SK-N-SH treated with all-trans-retinoic acid at 6 μM for 48 hours (cell line): ENCODE measurements at regions not wholly inside any gene's neighbourhood (a gene's known extent, or its start where the extent isn't known, plus 50 kb on each side); places are given as distances from the start of the nearest gene placed in this dataset.

Experiments
- ATAC-seq: fragments of 200-7000 bp; cut with Tn5 transposase; 3 replicates; pipeline ENCODE4 v1.9.1; 2020; ENCODE audit warnings: mild to moderate bottlenecking, moderate library complexity
- ARNTL ChIP-seq: fragments of 450-650 bp; formaldehyde crosslinking; IDR thresholded peaks from 2 replicates; pipeline ENCODE4 v1.5.0; 2020; ENCODE audit warnings: low read depth, mild to moderate bottlenecking, moderate library complexity, borderline replicate concordance
- BACH2 ChIP-seq: fragments of 250-450 bp; sonication (Bioruptor Pico); IDR thresholded peaks from 2 replicates; pipeline ENCODE4 v1.9.0; 2021; ENCODE audit warnings: mild to moderate bottlenecking, borderline replicate concordance
- CSDC2 ChIP-seq: fragments of 250-450 bp; sonication (Bioruptor Pico); IDR thresholded peaks from 2 replicates; pipeline ENCODE4 v1.5.0; 2020; ENCODE audit warnings: mild to moderate bottlenecking, moderate library complexity
- ESRRG ChIP-seq: fragments of 250-450 bp; sonication (Bioruptor Pico); IDR thresholded peaks from 2 replicates; pipeline ENCODE4 v1.6.1; 2021; ENCODE audit warnings: mild to moderate bottlenecking
- GLIS3 ChIP-seq: fragments of 250-450 bp; sonication (Bioruptor Pico); IDR thresholded peaks from 2 replicates; pipeline ENCODE4 v1.5.0; 2020; ENCODE audit warnings: mild to moderate bottlenecking, moderate library complexity
- ISL1 ChIP-seq: fragments of 250-450 bp; sonication (Bioruptor Pico); IDR thresholded peaks from 2 replicates; pipeline ENCODE4 v2.1.2; 2022; ENCODE audit warnings: mild to moderate bottlenecking, moderate library complexity
- OSR1 ChIP-seq: fragments of 250-450 bp; sonication (Bioruptor Pico); IDR thresholded peaks from 2 replicates; pipeline ENCODE4 v1.8.0; 2022; ENCODE audit warnings: moderate library complexity, mild to moderate bottlenecking, inconsistent platforms
- PPARA ChIP-seq: fragments of 250-450 bp; sonication (Bioruptor Pico); IDR thresholded peaks from 2 replicates; pipeline ENCODE4 v1.5.0; 2020; ENCODE audit warnings: mild to moderate bottlenecking, borderline replicate concordance
- RARB ChIP-seq: fragments of 250-450 bp; sonication (Bioruptor Pico); IDR thresholded peaks from 2 replicates; pipeline ENCODE4 v1.8.0; 2021; ENCODE audit warnings: mild to moderate bottlenecking, moderate library complexity
- SNAI2 ChIP-seq: fragments of 250-450 bp; sonication (Bioruptor Pico); IDR thresholded peaks from 2 replicates; pipeline ENCODE4 v1.5.0; 2020; ENCODE audit warnings: mild to moderate bottlenecking, moderate library complexity
- TCF4 ChIP-seq: fragments of 250-450 bp; sonication (Bioruptor Pico); IDR thresholded peaks from 2 replicates; pipeline ENCODE4 v1.8.0; 2021; ENCODE audit warnings: mild to moderate bottlenecking, moderate library complexity, borderline replicate concordance
- TOX ChIP-seq: fragments of 250-450 bp; sonication (Bioruptor Pico); IDR thresholded peaks from 2 replicates; pipeline ENCODE4 v1.8.0; 2021; ENCODE audit warnings: mild to moderate bottlenecking, moderate library complexity, borderline replicate concordance
- ZC3H10 ChIP-seq: fragments of 250-450 bp; sonication (Bioruptor Pico); IDR thresholded peaks from 2 replicates; pipeline ENCODE4 v1.5.1; 2021; ENCODE audit warnings: mild to moderate bottlenecking, moderate library complexity
- ZFP3 ChIP-seq: fragments of 250-450 bp; sonication (Bioruptor Pico); IDR thresholded peaks from 2 replicates; pipeline ENCODE4 v1.5.0; 2020; ENCODE audit warnings: mild to moderate bottlenecking, moderate library complexity
- ZFP30 ChIP-seq: fragments of 450-650 bp; formaldehyde crosslinking; IDR thresholded peaks from 2 replicates; pipeline ENCODE4 v1.5.0; 2022; ENCODE audit warnings: mild to moderate bottlenecking, moderate library complexity
- ZNF565 ChIP-seq: fragments of 450-650 bp; formaldehyde crosslinking; conservative IDR thresholded peaks from 2 replicates; pipeline ENCODE4 v1.5.0; 2020; ENCODE audit warnings: low read depth, mild to moderate bottlenecking, moderate library complexity
- ZNF70 ChIP-seq: fragments of 450-650 bp; formaldehyde crosslinking; IDR thresholded peaks from 2 replicates; pipeline ENCODE4 v1.5.0; 2020; ENCODE audit warnings: mild to moderate bottlenecking, moderate library complexity
- ZNF8 ChIP-seq: fragments of 450-650 bp; formaldehyde crosslinking; IDR thresholded peaks from 2 replicates; pipeline ENCODE4 v1.5.0; 2020; ENCODE audit warnings: mild to moderate bottlenecking, moderate library complexity
- TF ChIP-seq, protein P1 (sequence below): fragments of 250-450 bp; sonication (Bioruptor Pico); IDR thresholded peaks from 2 replicates; pipeline ENCODE4 v1.5.1; 2021; ENCODE audit warnings: mild to moderate bottlenecking, moderate library complexity
- TF ChIP-seq, protein P2 (sequence below): fragments of 250-450 bp; sonication (Bioruptor Pico); IDR thresholded peaks from 2 replicates; pipeline ENCODE4 v1.5.0; 2020; ENCODE audit warnings: mild to moderate bottlenecking, moderate library complexity
- TF ChIP-seq, protein P3 (sequence below): fragments of 250-450 bp; sonication (Bioruptor Pico); IDR thresholded peaks from 2 replicates; pipeline ENCODE4 v1.8.0; 2020; ENCODE audit warnings: mild to moderate bottlenecking, moderate library complexity, borderline replicate concordance
- TF ChIP-seq, protein P4 (sequence below): fragments of 250-450 bp; sonication (Bioruptor Pico); IDR thresholded peaks from 2 replicates; pipeline ENCODE4 v1.8.0; 2021; ENCODE audit warnings: low read depth, mild to moderate bottlenecking, moderate library complexity, borderline replicate concordance

DNA sequence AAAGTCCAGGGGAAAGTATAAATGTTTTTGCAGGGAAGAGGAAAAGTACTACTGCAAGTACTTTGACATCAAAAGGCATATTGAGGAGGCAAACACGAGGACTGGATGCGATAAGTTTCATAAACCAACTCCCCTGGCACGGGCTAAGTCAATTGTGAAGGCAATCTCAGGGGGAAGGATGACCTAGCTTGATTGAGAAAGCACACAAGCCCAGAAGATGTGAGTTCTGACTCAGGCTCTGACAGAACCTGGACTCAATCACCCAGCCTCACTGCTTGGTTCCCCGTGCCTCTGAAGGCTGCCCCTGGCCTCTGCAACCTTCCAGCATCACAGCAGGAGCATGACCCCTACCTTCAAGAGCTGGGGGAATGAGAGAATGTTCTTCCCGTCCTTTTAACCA is 93.2 kb upstream of the ZNF438 start:
- no peak for ATAC-seq
- no peak for TF ChIP-seq ZNF70 (CRISPR knock-in tag)
- TF ChIP-seq, protein P1, sequence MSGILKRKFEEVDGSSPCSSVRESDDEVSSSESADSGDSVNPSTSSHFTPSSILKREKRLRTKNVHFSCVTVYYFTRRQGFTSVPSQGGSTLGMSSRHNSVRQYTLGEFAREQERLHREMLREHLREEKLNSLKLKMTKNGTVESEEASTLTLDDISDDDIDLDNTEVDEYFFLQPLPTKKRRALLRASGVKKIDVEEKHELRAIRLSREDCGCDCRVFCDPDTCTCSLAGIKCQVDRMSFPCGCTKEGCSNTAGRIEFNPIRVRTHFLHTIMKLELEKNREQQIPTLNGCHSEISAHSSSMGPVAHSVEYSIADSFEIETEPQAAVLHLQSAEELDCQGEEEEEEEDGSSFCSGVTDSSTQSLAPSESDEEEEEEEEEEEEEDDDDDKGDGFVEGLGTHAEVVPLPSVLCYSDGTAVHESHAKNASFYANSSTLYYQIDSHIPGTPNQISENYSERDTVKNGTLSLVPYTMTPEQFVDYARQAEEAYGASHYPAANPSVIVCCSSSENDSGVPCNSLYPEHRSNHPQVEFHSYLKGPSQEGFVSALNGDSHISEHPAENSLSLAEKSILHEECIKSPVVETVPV: no peak
- no peak for TF ChIP-seq ZFP3
- no peak for TF ChIP-seq ZC3H10 (CRISPR knock-in tag)
- TF ChIP-seq GLIS3 (CRISPR knock-in tag): no peak
- no peak for TF ChIP-seq RARB (CRISPR knock-in tag)
- no peak for TF ChIP-seq TCF4 (CRISPR knock-in tag)
- TF ChIP-seq OSR1 (CRISPR knock-in tag): no peak
- TF ChIP-seq ESRRG (CRISPR knock-in tag): no peak
- TF ChIP-seq TOX (CRISPR knock-in tag): no peak
- TF ChIP-seq ZNF565 (CRISPR knock-in tag): no peak
- TF ChIP-seq ISL1 (CRISPR knock-in tag): no peak
- TF ChIP-seq ZNF8: no peak

DNA sequence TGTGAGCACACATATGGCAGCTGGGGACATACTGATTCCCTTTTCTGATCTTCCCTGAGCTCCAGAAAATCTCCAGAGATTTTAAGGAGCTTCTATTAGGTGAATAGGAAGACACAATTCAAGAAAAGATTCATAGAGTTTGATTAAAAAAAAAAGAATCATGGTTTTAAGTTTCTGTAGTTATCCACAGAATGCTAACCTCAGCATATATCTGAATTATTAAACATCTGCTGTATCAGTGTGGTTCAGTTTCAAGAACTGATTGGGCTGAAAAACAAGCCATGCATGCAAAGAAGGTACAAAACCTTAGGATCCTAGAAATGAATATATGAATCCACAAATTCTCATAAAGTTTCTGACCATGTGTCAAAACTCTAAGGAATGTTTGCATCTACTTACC is 94.1 kb upstream of the ZNF438 start:
- ATAC-seq: no peak
- TF ChIP-seq OSR1 (CRISPR knock-in tag) (no peak), GLIS3 (CRISPR knock-in tag) (no peak), CSDC2 (CRISPR knock-in tag) (no peak), ZFP3 (no peak), ZC3H10 (CRISPR knock-in tag) (no peak), ZNF565 (CRISPR knock-in tag) (no peak), RARB (CRISPR knock-in tag) (no peak), ZFP30 (CRISPR knock-in tag) (no peak), TCF4 (CRISPR knock-in tag) (no peak), ARNTL (CRISPR knock-in tag) (no peak), ZNF70 (CRISPR knock-in tag) (no peak), SNAI2 (CRISPR knock-in tag) (no peak), ZNF8 (no peak), ISL1 (CRISPR knock-in tag) (no peak), PPARA (CRISPR knock-in tag) (no peak)
- TF ChIP-seq, protein P2, sequence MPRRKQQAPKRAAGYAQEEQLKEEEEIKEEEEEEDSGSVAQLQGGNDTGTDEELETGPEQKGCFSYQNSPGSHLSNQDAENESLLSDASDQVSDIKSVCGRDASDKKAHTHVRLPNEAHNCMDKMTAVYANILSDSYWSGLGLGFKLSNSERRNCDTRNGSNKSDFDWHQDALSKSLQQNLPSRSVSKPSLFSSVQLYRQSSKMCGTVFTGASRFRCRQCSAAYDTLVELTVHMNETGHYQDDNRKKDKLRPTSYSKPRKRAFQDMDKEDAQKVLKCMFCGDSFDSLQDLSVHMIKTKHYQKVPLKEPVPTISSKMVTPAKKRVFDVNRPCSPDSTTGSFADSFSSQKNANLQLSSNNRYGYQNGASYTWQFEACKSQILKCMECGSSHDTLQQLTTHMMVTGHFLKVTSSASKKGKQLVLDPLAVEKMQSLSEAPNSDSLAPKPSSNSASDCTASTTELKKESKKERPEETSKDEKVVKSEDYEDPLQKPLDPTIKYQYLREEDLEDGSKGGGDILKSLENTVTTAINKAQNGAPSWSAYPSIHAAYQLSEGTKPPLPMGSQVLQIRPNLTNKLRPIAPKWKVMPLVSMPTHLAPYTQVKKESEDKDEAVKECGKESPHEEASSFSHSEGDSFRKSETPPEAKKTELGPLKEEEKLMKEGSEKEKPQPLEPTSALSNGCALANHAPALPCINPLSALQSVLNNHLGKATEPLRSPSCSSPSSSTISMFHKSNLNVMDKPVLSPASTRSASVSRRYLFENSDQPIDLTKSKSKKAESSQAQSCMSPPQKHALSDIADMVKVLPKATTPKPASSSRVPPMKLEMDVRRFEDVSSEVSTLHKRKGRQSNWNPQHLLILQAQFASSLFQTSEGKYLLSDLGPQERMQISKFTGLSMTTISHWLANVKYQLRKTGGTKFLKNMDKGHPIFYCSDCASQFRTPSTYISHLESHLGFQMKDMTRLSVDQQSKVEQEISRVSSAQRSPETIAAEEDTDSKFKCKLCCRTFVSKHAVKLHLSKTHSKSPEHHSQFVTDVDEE (CRISPR knock-in tag): no peak
- TF ChIP-seq, protein P3, sequence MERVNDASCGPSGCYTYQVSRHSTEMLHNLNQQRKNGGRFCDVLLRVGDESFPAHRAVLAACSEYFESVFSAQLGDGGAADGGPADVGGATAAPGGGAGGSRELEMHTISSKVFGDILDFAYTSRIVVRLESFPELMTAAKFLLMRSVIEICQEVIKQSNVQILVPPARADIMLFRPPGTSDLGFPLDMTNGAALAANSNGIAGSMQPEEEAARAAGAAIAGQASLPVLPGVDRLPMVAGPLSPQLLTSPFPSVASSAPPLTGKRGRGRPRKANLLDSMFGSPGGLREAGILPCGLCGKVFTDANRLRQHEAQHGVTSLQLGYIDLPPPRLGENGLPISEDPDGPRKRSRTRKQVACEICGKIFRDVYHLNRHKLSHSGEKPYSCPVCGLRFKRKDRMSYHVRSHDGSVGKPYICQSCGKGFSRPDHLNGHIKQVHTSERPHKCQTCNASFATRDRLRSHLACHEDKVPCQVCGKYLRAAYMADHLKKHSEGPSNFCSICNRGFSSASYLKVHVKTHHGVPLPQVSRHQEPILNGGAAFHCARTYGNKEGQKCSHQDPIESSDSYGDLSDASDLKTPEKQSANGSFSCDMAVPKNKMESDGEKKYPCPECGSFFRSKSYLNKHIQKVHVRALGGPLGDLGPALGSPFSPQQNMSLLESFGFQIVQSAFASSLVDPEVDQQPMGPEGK (CRISPR knock-in tag): no peak
- TF ChIP-seq, protein P4, sequence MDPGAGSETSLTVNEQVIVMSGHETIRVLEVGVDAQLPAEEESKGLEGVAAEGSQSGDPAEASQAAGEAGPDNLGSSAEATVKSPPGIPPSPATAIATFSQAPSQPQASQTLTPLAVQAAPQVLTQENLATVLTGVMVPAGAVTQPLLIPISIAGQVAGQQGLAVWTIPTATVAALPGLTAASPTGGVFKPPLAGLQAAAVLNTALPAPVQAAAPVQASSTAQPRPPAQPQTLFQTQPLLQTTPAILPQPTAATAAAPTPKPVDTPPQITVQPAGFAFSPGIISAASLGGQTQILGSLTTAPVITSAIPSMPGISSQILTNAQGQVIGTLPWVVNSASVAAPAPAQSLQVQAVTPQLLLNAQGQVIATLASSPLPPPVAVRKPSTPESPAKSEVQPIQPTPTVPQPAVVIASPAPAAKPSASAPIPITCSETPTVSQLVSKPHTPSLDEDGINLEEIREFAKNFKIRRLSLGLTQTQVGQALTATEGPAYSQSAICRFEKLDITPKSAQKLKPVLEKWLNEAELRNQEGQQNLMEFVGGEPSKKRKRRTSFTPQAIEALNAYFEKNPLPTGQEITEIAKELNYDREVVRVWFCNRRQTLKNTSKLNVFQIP (CRISPR knock-in tag): no peak
- TF ChIP-seq, all 23 proteins: peak for 0

DNA sequence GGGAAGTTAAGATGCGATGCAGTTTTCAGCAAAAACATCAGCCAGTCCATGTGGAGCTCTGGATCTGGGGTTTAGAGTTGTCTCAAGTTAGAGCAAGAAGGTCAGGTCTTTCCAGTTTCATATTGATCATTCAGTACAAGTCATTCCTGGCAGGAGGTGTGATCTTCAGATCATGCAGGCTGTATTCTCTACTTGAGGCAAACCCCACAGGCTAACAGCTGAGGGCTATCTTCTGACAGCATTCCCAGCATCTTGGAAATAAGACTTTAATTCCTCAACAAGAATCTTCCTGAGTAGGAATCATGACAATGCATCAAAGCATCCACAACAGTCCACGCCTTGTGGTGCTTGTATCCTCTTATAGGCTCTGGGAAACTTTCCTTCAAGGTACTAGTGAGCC is 94.9 kb upstream of the ZNF438 start:
- ATAC-seq: no peak
- no peak for TF ChIP-seq BACH2 (CRISPR knock-in tag)
- TF ChIP-seq, protein P2 (CRISPR knock-in tag): no peak
- TF ChIP-seq GLIS3 (CRISPR knock-in tag): no peak
- TF ChIP-seq ESRRG (CRISPR knock-in tag): no peak
- no peak for TF ChIP-seq ARNTL (CRISPR knock-in tag)
- TF ChIP-seq ISL1 (CRISPR knock-in tag): no peak
- TF ChIP-seq, protein P1: no peak
- TF ChIP-seq ZNF70 (CRISPR knock-in tag): no peak
- TF ChIP-seq RARB (CRISPR knock-in tag): no peak
- TF ChIP-seq TCF4 (CRISPR knock-in tag): no peak
- TF ChIP-seq SNAI2 (CRISPR knock-in tag): no peak
- TF ChIP-seq ZNF565 (CRISPR knock-in tag): no peak
- TF ChIP-seq ZNF8: no peak
- TF ChIP-seq OSR1 (CRISPR knock-in tag): no peak
- TF ChIP-seq, protein P3 (CRISPR knock-in tag): no peak
- no peak for TF ChIP-seq PPARA (CRISPR knock-in tag)
